PC-3 (cell line): ENCODE measurements at regions not wholly inside any gene's neighbourhood (a gene's known extent, or its start where the extent isn't known, plus 50 kb on each side); places are given as distances from the start of the nearest gene placed in this dataset.

Experiments used
- ATAC-seq: fragments of 200-7000 bp; cut with Tn5 transposase; 2 replicates; pipeline ENCODE4 v1.9.1; 2020; ENCODE audit warnings: mild to moderate bottlenecking, moderate library complexity
- BruUV-seq: library from RNA; stranded (reverse); fragments of 400-500 nt; replicated peaks from 2 replicates; lab custom pipeline; 2021; lab: Mats Ljungman, UMichigan
- CTCF ChIA-PET: fragments of 300-600 bp; sonication (Branson Sonifier 250); formaldehyde crosslinking; loops from one replicate; lab custom pipeline; 2022; ENCODE audit warnings: antibody characterized with exemption; lab: Charles Lee
- POLR2A ChIA-PET: fragments of 300-600 bp; sonication (Branson Sonifier 250); formaldehyde crosslinking; loops from one replicate; lab custom pipeline; 2022; ENCODE audit warnings: antibody characterized with exemption; ENCODE audit not compliant: unreplicated experiment; lab: Charles Lee
- DNase-seq: peaks from one replicate; pipeline ENCODE4 v3.0.0-alpha.2; 2015
- H2AFZ ChIP-seq: fragments of 300-600 bp; sonication (generic); 2 replicates; pipeline ENCODE4 v1.6.0; 2016; ENCODE audit warnings: antibody characterized with exemption, low read length
- H3F3A ChIP-seq: fragments of 300-600 bp; sonication (generic); one replicate; pipeline ENCODE4 v1.6.0; 2017; ENCODE audit warnings: antibody characterized with exemption, low read length, control low read depth, mild to moderate bottlenecking; ENCODE audit not compliant: unreplicated experiment
- H3K27ac ChIP-seq: fragments of 300-600 bp; sonication (generic); 2 replicates; pipeline ENCODE4 v1.5.1; 2016; ENCODE audit warnings: mild to moderate bottlenecking, low read length
- H3K27me3 ChIP-seq: fragments of 300-600 bp; sonication (generic); 2 replicates; pipeline ENCODE4 v1.6.1; 2016; ENCODE audit warnings: low read length, mixed read lengths
- H3K36me3 ChIP-seq: fragments of 300-600 bp; sonication (generic); 2 replicates; pipeline ENCODE4 v1.6.1; 2016; ENCODE audit warnings: low read depth, mixed run types, low read length, mixed read lengths
- H3K4me1 ChIP-seq: fragments of 300-600 bp; sonication (generic); 2 replicates; pipeline ENCODE4 v1.5.1; 2016; ENCODE audit warnings: low read length; ENCODE audit not compliant: insufficient read depth
- H3K4me2 ChIP-seq: fragments of 300-600 bp; sonication (generic); 2 replicates; pipeline ENCODE4 v1.6.0; 2016; ENCODE audit warnings: low read length
- H3K4me3 ChIP-seq: fragments of 300-600 bp; sonication (generic); 2 replicates; pipeline ENCODE4 v1.5.1; 2016; ENCODE audit warnings: mild to moderate bottlenecking, low read length, mixed read lengths
- H3K79me2 ChIP-seq: fragments of 300-600 bp; sonication (generic); 2 replicates; pipeline ENCODE4 v1.6.1; 2017; ENCODE audit warnings: low read length, mixed read lengths
- H3K9ac ChIP-seq: fragments of 300-600 bp; sonication (generic); 2 replicates; pipeline ENCODE4 v1.6.0; 2016; ENCODE audit warnings: mild to moderate bottlenecking, low read length
- H3K9me2 ChIP-seq: fragments of 300-600 bp; sonication (generic); replicated peaks from 2 replicates; pipeline ENCODE4 v1.6.1; 2016; ENCODE audit warnings: mixed run types, low read length, mixed read lengths
- H3K9me3 ChIP-seq: fragments of 300-600 bp; sonication (generic); 2 replicates; pipeline ENCODE4 v1.6.1; 2016; ENCODE audit warnings: low read length, mixed read lengths
- H4K20me1 ChIP-seq: fragments of 300-600 bp; sonication (generic); 2 replicates; pipeline ENCODE4 v1.6.1; 2016; ENCODE audit warnings: low read length, mixed read lengths
- EZH2 ChIP-seq: fragments of 300-600 bp; sonication (generic); IDR thresholded peaks from one replicate; pipeline ENCODE4 v1.6.1; 2017; ENCODE audit warnings: antibody characterized with exemption, mild to moderate bottlenecking, low read length; ENCODE audit not compliant: unreplicated experiment
- EZH2phosphoT487 ChIP-seq: fragments of 300-600 bp; sonication (generic); IDR thresholded peaks from 2 replicates; pipeline ENCODE4 v1.6.1; 2018; ENCODE audit warnings: mild to moderate bottlenecking, antibody characterized with exemption, low read length, borderline replicate concordance
- intact Hi-C: fragments of 100-400 bp; cut with micrococcal nuclease; formaldehyde crosslinking; loops from 2 replicates; pipeline ENCODE4 v1.9.0; 2023
- TF ChIP-seq, protein P1 (sequence below): fragments of 300-600 bp; sonication (generic); conservative IDR thresholded peaks from 2 replicates; pipeline ENCODE4 v1.5.1; 2017; ENCODE audit warnings: antibody characterized with exemption, low read depth, mild to moderate bottlenecking, low read length

DNA sequence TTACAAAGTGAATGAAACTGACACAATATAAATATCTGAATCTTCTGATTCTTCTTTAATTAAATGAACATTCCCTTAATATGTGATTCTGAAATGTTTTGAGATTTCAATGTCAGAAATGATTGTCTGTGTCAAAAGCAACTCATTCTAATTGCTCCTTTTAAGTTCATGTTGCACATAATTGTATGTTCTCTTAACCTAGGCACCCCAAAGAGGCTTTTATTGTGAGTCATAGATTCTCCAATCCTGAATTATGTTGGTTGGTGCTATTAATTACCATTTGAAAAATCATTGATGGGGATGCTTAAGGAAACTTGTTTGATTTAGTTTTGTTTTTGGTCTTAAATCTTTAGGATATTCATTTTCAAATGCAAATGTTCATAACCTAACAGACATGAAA lies 829.7 kb upstream of the CITED2 start:
- no TSS peak for BruUV-seq
- Histone ChIP-seq H3K9me3 (no peaks in the 10 kb centered on the region), H3K27me3 (no peaks in the 10 kb centered on the region), H3K4me2 (peak overlapping the region; percentile 46), H3K9me2 (no peaks in the 10 kb centered on the region), H4K20me1 (no peaks in the 10 kb centered on the region), H3K79me2 (no peaks in the 10 kb centered on the region), H3F3A (no peaks in the 10 kb centered on the region), H3K4me3 (no peak overlapping the region), H3K4me1 (peaks cover 21% of the 10 kb centered on the region), H3K9ac (no peak overlapping the region), H3K27ac (peak overlapping the region; percentile 18; the same call in 1 of the 2 replicates), H2AFZ (no peak overlapping the region), H3K36me3 (no peaks in the 10 kb centered on the region)
- intact Hi-C loops = loop anchor here (5.0 kb wide), 1 partner anchor 162 kb away; no protein-coding TSS in a partner anchor
- ChIA-PET POLR2A (no interaction called here), CTCF (no interaction called here)
- TF ChIP-seq EZH2phosphoT487 (no peak), EZH2 (no peak)
- TF ChIP-seq, protein P1, sequence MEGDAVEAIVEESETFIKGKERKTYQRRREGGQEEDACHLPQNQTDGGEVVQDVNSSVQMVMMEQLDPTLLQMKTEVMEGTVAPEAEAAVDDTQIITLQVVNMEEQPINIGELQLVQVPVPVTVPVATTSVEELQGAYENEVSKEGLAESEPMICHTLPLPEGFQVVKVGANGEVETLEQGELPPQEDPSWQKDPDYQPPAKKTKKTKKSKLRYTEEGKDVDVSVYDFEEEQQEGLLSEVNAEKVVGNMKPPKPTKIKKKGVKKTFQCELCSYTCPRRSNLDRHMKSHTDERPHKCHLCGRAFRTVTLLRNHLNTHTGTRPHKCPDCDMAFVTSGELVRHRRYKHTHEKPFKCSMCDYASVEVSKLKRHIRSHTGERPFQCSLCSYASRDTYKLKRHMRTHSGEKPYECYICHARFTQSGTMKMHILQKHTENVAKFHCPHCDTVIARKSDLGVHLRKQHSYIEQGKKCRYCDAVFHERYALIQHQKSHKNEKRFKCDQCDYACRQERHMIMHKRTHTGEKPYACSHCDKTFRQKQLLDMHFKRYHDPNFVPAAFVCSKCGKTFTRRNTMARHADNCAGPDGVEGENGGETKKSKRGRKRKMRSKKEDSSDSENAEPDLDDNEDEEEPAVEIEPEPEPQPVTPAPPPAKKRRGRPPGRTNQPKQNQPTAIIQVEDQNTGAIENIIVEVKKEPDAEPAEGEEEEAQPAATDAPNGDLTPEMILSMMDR = no peak
- DNase-seq (no peak), ATAC-seq (no peak)

DNA sequence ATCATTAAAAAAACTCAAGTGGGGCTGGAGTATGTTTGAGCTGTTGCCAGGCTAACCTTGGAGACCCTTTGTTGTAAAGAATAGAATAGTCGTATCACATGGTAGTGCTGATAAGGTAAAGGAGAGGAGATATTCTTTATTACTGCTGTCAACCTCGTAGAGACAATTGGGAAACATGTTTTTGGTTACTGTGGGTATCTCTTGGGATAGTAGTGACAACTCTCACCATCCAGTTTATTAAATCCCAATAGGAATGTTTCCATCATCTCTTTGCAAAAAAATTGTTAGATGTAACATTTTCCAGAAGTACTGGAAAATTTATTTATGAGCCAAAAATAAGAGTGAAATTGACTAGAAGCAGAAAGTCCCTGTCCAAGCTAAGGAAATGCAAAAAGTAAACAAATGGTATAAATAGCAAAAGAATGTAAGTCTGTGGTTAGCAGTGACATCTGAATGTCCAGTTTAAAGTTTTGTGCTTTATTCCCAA lies 829.3 kb upstream of the CITED2 start:
- ChIA-PET POLR2A (interaction anchor here (0.6 kb wide), 1 partner anchor 128 kb away, joined by 4 read pairs; no protein-coding TSS in a partner anchor), CTCF (no interaction called here)
- DNase-seq = peak; percentile 41
- no peak for TF ChIP-seq EZH2phosphoT487
- no peak for TF ChIP-seq EZH2
- TF ChIP-seq, protein P1 = no peak
- no peak overlapping the region for H3K9ac ChIP-seq
- no peaks in the 10 kb centered on the region for H3K79me2 ChIP-seq
- H3K4me3 ChIP-seq = no peak overlapping the region
- no peaks in the 10 kb centered on the region for H3K36me3 ChIP-seq
- H3K27ac ChIP-seq = 0 out of 2 replicates have a peak overlapping the region, but pooled peaks have one; percentile 18
- no peaks in the 10 kb centered on the region for H3K9me3 ChIP-seq
- H4K20me1 ChIP-seq = no peaks in the 10 kb centered on the region
- H3K4me2 ChIP-seq = peak overlapping the region; percentile 46
- intact Hi-C loops = loop anchor here (5.0 kb wide), 1 partner anchor 161 kb away; no protein-coding TSS in a partner anchor
- BruUV-seq = no TSS peak
- no peaks in the 10 kb centered on the region for H3F3A ChIP-seq
- ATAC-seq = peak; percentile 69
- H3K9me2 ChIP-seq = no peaks in the 10 kb centered on the region
- H3K27me3 ChIP-seq = no peaks in the 10 kb centered on the region
- no peak overlapping the region for H2AFZ ChIP-seq
- H3K4me1 ChIP-seq = peaks cover 21% of the 10 kb centered on the region

DNA sequence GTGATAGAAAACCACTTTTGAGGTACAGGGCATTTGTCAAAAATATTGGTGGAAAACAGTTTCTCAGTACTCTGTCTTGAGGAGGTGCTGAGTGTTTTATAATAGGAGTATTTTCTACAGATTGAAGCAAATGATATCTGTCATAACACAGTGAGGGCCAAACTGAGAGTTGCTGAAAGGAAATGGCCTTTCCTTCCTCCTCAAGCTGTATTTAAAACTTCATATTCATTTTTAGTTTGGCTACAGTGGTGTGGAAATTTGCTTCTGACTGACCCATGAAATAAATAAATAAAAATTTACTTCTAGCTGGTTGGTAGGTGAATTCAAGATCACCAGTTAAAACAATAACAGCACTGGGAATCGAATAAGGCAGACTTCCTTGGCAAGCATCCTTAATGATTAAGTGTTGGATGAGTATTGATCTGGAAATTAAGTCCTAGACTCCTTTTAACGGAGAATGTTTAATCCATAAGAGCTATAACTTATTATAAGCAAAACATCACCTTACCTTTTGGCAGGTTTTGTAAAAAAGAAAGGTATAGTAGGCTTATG lies 828.6 kb upstream of the CITED2 start:
- intact Hi-C loops = loop anchor here (1.0 to 5.0 kb wide), 2 partner anchors 29 to 161 kb away; no protein-coding TSS in a partner anchor
- no peaks in the 10 kb centered on the region for H3K36me3 ChIP-seq
- no peak overlapping the region for H3K27ac ChIP-seq
- no peak overlapping the region for H2AFZ ChIP-seq
- CTCF ChIA-PET = no interaction called here
- H3K9ac ChIP-seq = no peak overlapping the region
- no peaks in the 10 kb centered on the region for H3K27me3 ChIP-seq
- BruUV-seq = no TSS peak
- no peak for DNase-seq
- no peak overlapping the region for H3K4me3 ChIP-seq
- H3K4me2 ChIP-seq = no peak overlapping the region
- H4K20me1 ChIP-seq = no peaks in the 10 kb centered on the region
- POLR2A ChIA-PET = interaction anchor here (0.6 kb wide), 1 partner anchor 128 kb away, joined by 4 read pairs; no protein-coding TSS in a partner anchor
- H3F3A ChIP-seq = no peaks in the 10 kb centered on the region
- H3K9me3 ChIP-seq = no peaks in the 10 kb centered on the region
- no peak for ATAC-seq
- no peaks in the 10 kb centered on the region for H3K9me2 ChIP-seq
- peaks cover 21% of the 10 kb centered on the region for H3K4me1 ChIP-seq
- no peak for TF ChIP-seq EZH2phosphoT487
- TF ChIP-seq, protein P1 = no peak
- no peak for TF ChIP-seq EZH2
- H3K79me2 ChIP-seq = no peaks in the 10 kb centered on the region
